LNCaP clone FGC (cell line): ENCODE measurements at regions not wholly inside any gene's neighbourhood (a gene's known extent, or its start where the extent isn't known, plus 50 kb on each side); places are given as distances from the start of the nearest gene placed in this dataset.

Experiments
- DNase-seq: peaks from one replicate; pipeline ENCODE4 v3.0.0-alpha.2; 2011; ENCODE audit warnings: low read depth
- H3K4me3 ChIP-seq: 2 replicates; pipeline ENCODE4 v1.5.1; 2011; ENCODE audit warnings: mild to moderate bottlenecking, low read depth, low read length, control low read depth
- CTCF ChIP-seq: IDR thresholded peaks from 2 replicates; pipeline ENCODE4 v1.5.1; 2012; ENCODE audit warnings: mild to moderate bottlenecking; ENCODE audit not compliant: control insufficient read depth, insufficient read depth; ENCODE audit errors: extremely low read depth

GRCh38 chr9:86812616-86813015, 134.7 kb downstream of the GAS1 start:
- no peak for TF ChIP-seq CTCF
- DNase-seq, result peak; percentile 37
- no peak overlapping the region for H3K4me3 ChIP-seq

DNA sequence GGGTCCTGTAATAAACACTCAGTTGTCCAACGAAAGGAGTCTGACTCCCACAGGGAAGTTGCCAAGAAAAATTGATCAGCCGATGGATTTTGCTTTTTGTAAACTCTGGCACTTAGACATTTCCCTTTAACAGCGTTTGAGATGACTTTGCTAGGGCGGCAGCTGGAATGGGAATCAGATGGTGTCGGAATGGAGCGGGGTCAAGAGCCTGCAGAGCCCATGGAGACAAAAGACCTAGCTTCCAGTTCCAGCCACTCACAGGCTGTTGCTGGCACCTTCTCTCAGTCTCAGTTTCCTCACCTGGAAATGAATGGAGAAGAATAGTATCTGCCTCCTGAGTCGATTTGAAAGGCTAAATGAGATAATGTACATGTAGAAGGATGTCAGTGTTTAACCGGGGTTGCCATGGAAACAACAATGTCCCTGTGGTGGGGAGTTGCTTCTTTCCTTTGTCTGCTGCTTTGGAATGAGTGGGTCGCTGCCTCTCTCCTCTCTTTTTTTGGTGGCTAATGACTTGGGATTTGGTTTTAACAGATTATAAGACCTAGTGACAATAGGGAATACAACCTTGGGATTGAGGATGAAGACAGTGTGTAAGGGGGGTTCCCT, 137.4 kb downstream of the GAS1 start:
- DNase-seq, result no peak
- no peak for TF ChIP-seq CTCF
- H3K4me3 ChIP-seq, result no peak overlapping the region

GRCh38 chr9:86809151-86809550, 138.2 kb downstream of the GAS1 start:
- no peak overlapping the region for H3K4me3 ChIP-seq
- TF ChIP-seq CTCF, result no peak
- no peak for DNase-seq

DNA sequence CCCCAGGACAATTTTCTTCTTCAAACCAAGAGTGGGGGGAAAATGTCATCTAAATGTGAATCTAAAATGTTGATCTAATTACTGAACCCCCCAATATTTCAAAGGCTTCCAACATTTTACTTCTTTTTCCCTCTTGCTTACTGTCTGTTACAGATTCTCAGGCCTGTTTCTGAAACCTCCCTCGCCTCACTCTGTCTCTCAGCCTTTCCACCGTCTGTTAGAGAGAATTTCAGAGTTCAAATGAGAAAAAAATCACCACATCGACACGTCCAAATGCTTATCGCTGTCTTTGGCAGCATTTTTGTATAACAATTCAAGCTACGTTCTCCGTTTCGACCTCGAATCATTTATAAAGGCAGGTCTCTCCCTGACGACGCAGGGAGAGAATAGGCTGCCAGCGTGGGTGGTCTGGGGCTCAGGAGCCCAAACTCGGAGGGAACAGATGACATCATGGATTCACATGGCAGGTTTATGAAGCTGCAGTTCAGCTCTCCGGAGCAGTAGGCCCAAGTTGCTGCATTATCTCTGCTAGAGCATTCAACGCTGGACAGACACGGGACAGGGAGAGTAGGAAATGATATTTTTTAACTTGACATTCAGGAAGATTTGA, 139.8 kb downstream of the GAS1 start:
- no peak for DNase-seq
- TF ChIP-seq CTCF, result no peak
- H3K4me3 ChIP-seq, result no peak overlapping the region

DNA sequence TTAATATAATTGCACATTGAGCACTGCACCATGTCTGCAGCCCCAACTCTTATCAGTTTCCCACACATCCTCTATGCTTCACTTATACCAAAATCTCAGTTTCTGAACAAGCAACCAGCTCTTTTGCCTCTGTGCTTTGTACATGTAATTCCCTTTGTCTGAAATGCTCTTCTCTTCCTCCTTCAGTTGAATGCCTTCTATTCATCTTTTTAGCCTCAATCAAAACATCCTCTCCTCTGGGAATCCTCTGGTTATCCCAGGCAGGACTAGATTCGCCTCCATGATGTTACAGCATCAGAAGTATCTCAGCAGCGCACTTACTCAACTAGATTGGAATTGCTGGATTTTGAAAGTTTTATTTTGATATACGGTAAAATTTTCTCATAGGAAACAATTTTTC, 143.3 kb downstream of the GAS1 start:
- no peak for TF ChIP-seq CTCF
- H3K4me3 ChIP-seq, result no peak overlapping the region
- no peak for DNase-seq

GRCh38 chr9:86802900-86803673, 144.2 kb downstream of the GAS1 start:
- TF ChIP-seq CTCF, result no peak
- no peak for DNase-seq
- H3K4me3 ChIP-seq, result no peak overlapping the region
